Stomach (tissue), 8 donors: ENCODE measurements at regions not wholly inside any gene's neighbourhood (a gene's known extent, or its start where the extent isn't known, plus 50 kb on each side); places are given as distances from the start of the nearest gene placed in this dataset.

ENCODE experiments used
- DNase-seq, 2 donors: peaks; one replicate each; pipeline versions ENCODE4 v3.0.0 to v3.0.0-alpha.2; 2013 to 2019
- H3K27ac ChIP-seq, 5 donors: fragments of 200-600 bp in 4 of 5; sonication (generic) in 4 of 5; one replicate each; pipeline ENCODE4 v1.5.1; 2013 to 2019; ENCODE audit warnings: mild to moderate bottlenecking in 1 of 5, moderate library complexity in 1 of 5
- H3K27me3 ChIP-seq, 3 donors: fragments of 200-600 bp; sonication (generic); one replicate each; pipeline ENCODE4 v1.5.1; 2017 to 2019; ENCODE audit warnings: mixed run types in 1 of 3
- H3K36me3 ChIP-seq, 4 donors: fragments of 200-600 bp; sonication (generic); 1 replicate in 3 of 4; 2 replicates in 1 of 4; pipeline ENCODE4 v1.5.1; 2016 to 2019
- H3K4me1 ChIP-seq, 4 donors: fragments of 200-600 bp; sonication (generic); one replicate each; pipeline ENCODE4 v1.5.1; 2016 to 2019
- H3K4me3 ChIP-seq, 4 donors: fragments of 200-600 bp; sonication (generic) in 3 of 4; one replicate each; pipeline ENCODE4 v1.5.1; 2016 to 2019; ENCODE audit warnings: mild to moderate bottlenecking in 1 of 4
- H3K9me3 ChIP-seq, 4 donors: fragments of 200-600 bp; sonication (generic); one replicate each; pipeline ENCODE4 v1.5.1; 2016 to 2019
- EP300 ChIP-seq: sonication (generic); formaldehyde crosslinking; IDR thresholded peaks from one replicate; pipeline ENCODE4 v1.6.1; 2017; ENCODE audit warnings: antibody characterized with exemption
- POLR2A ChIP-seq, 4 donors: fragments of 450-650 bp; IDR thresholded peaks; one replicate each; pipeline ENCODE4 v1.6.1; 2016; ENCODE audit warnings: antibody characterized with exemption in 4 of 4, control low read depth in 2 of 4, mild to moderate bottlenecking in 1 of 4, moderate library complexity in 1 of 4
- POLR2AphosphoS5 ChIP-seq, 3 donors: sonication (generic); formaldehyde crosslinking; IDR thresholded peaks; one replicate each; pipeline ENCODE4 v1.6.1; 2016; ENCODE audit warnings: antibody characterized with exemption in 3 of 3
- WGBS, 5 donors: extraction: QIAGEN DNeasy Blood & Tissue Kit in 3 of 5; methylation state at CpG; one replicate each; pipeline versions ENCODE4 v1.1.5 to v1.1.7; 2013 to 2018; 5-methylcytosine and 5-hydroxymethylcytosine counted together
- intact Hi-C: fragments of 100-400 bp; cut with DNase I; formaldehyde crosslinking; loops from one replicate; pipeline ENCODE4 v1.15.1; 2023; ENCODE audit warnings: low total_unique reads
- TF ChIP-seq, protein P1 (sequence below), 7 experiments: fragments of 450-650 bp in 4 of 7; fragments of 200-600 bp in 3 of 7; sonication (generic) in 3 of 7; IDR thresholded peaks; one replicate each; pipeline ENCODE4 v1.5.1; 2016 to 2019; ENCODE audit warnings: antibody characterized with exemption in 7 of 7, control low read depth in 2 of 7, mild to moderate bottlenecking in 1 of 7
- donor health status: healthy with polysubstance abuse.
- donor health status: Bipolar disorder and iron deficiency.
- donor health status: healthy.

DNA sequence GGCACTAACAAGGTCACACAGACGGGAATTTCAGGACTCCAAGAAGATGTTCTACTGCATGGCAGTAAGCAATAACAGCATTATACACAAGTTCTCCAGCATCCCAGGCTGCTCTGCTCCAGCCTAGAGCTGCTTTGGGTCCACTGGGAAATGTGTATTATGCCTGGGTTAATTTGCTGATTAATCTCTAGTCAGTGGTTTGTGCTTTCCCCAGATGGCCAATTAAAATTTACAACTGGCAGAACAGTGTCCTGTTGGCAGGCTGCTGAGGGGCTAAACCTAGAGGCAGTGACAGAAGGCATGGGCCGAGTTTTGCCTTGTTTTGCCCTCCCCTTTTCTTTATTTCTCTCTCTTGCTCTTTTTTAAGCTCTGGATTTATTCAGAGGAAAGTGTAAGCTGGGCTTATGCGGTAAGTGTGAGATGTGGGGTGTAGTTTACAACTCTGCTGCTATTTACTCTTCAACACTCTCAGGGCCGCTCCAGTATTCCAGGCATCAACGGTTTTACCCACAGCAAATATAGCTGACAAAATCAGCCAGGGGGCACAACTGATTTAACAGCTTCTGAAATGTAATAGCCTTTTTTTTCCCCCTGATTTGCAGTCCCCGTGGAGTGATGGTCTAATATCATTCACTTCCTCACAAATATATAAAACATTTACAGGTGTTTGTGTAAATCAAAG, 348.0 kb downstream of the GPD2 start:
- TF ChIP-seq POLR2A (IDR thresholded peaks at IDR 0.05), result no peak
- TF ChIP-seq POLR2AphosphoS5 (IDR thresholded peaks at IDR 0.05), result no peak
- no peak for TF ChIP-seq EP300
- TF ChIP-seq, protein P1, sequence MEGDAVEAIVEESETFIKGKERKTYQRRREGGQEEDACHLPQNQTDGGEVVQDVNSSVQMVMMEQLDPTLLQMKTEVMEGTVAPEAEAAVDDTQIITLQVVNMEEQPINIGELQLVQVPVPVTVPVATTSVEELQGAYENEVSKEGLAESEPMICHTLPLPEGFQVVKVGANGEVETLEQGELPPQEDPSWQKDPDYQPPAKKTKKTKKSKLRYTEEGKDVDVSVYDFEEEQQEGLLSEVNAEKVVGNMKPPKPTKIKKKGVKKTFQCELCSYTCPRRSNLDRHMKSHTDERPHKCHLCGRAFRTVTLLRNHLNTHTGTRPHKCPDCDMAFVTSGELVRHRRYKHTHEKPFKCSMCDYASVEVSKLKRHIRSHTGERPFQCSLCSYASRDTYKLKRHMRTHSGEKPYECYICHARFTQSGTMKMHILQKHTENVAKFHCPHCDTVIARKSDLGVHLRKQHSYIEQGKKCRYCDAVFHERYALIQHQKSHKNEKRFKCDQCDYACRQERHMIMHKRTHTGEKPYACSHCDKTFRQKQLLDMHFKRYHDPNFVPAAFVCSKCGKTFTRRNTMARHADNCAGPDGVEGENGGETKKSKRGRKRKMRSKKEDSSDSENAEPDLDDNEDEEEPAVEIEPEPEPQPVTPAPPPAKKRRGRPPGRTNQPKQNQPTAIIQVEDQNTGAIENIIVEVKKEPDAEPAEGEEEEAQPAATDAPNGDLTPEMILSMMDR (IDR thresholded peaks at IDR 0.05), result no peak
- Histone ChIP-seq H3K27ac (no peak overlapping the region), H3K4me1 (no peaks in the 10 kb centered on the region), H3K27me3 (no peaks in the 10 kb centered on the region), H3K9me3 (no peaks in the 10 kb centered on the region), H3K36me3 (no peaks in the 10 kb centered on the region), H3K4me3 (no peak overlapping the region)
- DNase-seq, result peak in 1 of 2 donors; percentile 32
- 42 to 53% (median 44%) methylated on average over 6 of the region's 6 CpGs for WGBS, 5 donors
- intact Hi-C loops, result no loop called here

DNA sequence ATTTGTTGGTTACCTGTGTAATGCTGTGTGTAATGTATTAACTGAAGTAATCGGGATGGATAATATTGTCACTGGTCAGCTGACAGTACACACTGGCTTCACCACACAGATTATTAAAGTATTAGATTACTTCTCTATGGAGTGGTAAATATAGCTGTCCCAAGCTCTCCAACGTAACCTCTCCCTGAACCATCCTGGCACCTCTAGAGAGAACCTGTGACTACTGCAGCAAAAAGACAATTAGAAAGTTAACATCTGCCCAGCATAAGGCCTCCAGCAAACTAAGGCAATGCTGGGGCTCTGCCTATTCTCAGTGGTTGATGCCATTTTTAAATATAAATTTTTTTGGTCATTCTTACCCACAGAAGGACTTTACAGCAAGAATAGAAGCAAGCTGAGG, 351.3 kb downstream of the GPD2 start:
- Histone ChIP-seq H3K4me3 (no peak overlapping the region), H3K4me1 (no peaks in the 10 kb centered on the region), H3K36me3 (no peaks in the 10 kb centered on the region), H3K27ac (no peak overlapping the region), H3K27me3 (no peaks in the 10 kb centered on the region), H3K9me3 (no peaks in the 10 kb centered on the region)
- TF ChIP-seq, protein P1 (IDR thresholded peaks at IDR 0.05), result no peak
- TF ChIP-seq POLR2A (IDR thresholded peaks at IDR 0.05), result no peak
- no peak for TF ChIP-seq EP300
- no peak for TF ChIP-seq POLR2AphosphoS5 (IDR thresholded peaks at IDR 0.05)
- no peak for DNase-seq
- WGBS, 5 donors, result 88 to 92% (median 89%) methylated on average over 2 of the region's 2 CpGs
- intact Hi-C loops, result no loop called here

DNA sequence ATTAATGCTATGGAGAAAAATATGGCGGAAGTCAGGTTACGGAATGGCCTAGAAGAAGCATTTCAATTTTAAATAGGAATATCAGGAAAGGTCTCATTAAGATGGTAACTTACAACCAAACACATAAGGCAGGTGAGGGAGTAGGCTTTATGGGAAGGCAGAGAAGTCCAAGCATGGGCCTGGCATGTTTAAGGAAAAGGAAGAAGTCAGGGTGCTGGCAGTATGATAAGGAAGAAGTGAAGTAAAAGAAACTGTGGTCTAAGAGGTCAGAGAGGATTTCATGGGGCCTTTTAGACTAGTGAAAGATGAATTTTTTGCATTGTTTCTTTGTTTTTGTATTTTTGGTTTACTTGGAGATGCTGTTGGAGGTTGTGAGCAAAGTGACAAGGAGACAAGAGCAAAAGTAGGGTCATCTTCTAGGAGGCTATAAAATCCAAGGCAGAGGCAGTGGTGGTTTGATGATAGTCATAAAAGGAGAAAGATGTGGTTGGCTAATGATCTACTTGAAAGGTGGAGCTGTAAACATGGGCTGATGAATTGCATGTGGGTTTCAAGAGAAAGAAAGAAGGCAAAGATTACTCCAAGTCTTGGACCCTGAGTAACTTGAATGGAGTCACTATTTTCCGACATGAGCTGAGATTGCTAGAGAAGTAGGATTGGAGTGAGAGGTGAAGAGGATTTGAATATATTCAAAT, 354.3 kb downstream of the GPD2 start:
- intact Hi-C loops, result no loop called here
- Histone ChIP-seq H3K27me3 (no peaks in the 10 kb centered on the region), H3K36me3 (no peaks in the 10 kb centered on the region), H3K27ac (no peak overlapping the region), H3K9me3 (no peaks in the 10 kb centered on the region), H3K4me3 (no peak overlapping the region), H3K4me1 (no peaks in the 10 kb centered on the region)
- no peak for DNase-seq
- TF ChIP-seq POLR2A (IDR thresholded peaks at IDR 0.05), result no peak
- WGBS, 5 donors, result 92 to 98% (median 94%) methylated on average over 3 of the region's 3 CpGs

DNA sequence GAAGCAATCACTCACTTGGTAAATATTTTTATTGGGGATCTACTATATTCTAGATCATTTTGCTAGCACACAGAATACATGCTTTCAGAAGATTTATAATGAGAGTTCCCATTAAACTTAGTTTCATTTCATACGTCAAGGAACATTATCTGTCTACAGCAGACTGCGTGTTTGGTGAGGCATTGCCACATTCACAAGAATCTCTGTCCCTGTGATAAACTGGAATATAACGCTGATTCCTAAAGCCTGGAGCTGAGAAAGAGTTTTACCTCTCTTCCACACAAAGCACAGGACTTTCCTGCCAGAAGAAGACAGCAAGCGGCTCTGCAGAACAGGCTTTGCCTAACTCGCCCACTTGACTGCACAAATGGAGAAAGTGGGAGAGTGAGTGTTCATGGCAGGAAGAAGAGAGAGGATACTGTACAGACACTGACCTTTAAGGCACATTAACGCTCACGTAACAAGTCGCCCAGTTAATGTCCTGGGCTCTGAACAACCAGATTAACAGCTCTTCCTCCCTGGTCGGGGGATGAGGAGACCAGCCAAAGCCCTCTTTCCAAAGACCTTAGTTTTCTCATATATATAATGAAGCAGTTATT, 356.2 kb downstream of the GPD2 start:
- no peak for DNase-seq
- WGBS, 5 donors, result 83 to 92% (median 90%) methylated on average over 9 of the region's 9 CpGs
- H3K4me1 ChIP-seq, result no peaks in the 10 kb centered on the region

More for the DNA sequence above, 356.2 kb downstream of the GPD2 start:
- intact Hi-C loops, result no loop called here
- Histone ChIP-seq H3K27me3 (no peaks in the 10 kb centered on the region), H3K9me3 (no peaks in the 10 kb centered on the region), H3K4me3 (no peak overlapping the region), H3K27ac (no peak overlapping the region), H3K36me3 (no peaks in the 10 kb centered on the region)
- TF ChIP-seq POLR2A (IDR thresholded peaks at IDR 0.05), result no peak
- TF ChIP-seq, protein P1 (IDR thresholded peaks at IDR 0.05), result no peak
- no peak for TF ChIP-seq POLR2AphosphoS5 (IDR thresholded peaks at IDR 0.05)
- TF ChIP-seq EP300, result no peak
